ENCODE measurements at regions not wholly inside any gene's neighbourhood (a gene's known extent, or its start where the extent isn't known, plus 50 kb on each side); places are given as distances from the start of the nearest gene placed in this dataset.
"Not testable (repeated sequence)": the region's sequence is repeated elsewhere in the genome, so short reads cannot be mapped to it uniquely, and the experiment has no call there.

GRCh38 chr14:23861666-23862065 lies 91.9 kb upstream of the DHRS4 start:
- no peak for DNase-seq (ENCODE audit: low spot score)

- DNase-seq (ENCODE audit: low spot score), result no peak
Measured at GRCh38 chr14:23862513-23862912, 91.1 kb upstream of the DHRS4 start.

GRCh38 chr14:23863836-23864235 lies 89.7 kb upstream of the DHRS4 start:
- no peak for DNase-seq (ENCODE audit: low spot score)

- no peak for DNase-seq (ENCODE audit: low spot score)
Measured at GRCh38 chr14:23864259-23864658, 89.3 kb upstream of the DHRS4 start.

- no peak for DNase-seq (ENCODE audit: low spot score)
Measured at GRCh38 chr14:23864861-23865260, 88.7 kb upstream of the DHRS4 start.

GRCh38 chr14:23865502-23865901 lies 88.1 kb upstream of the DHRS4 start:
- DNase-seq (ENCODE audit: low spot score), result no peak

GRCh38 chr14:23866269-23866668 lies 87.3 kb upstream of the DHRS4 start:
- DNase-seq (ENCODE audit: low spot score), result no peak

- no peak for DNase-seq (ENCODE audit: low spot score)
Measured at GRCh38 chr14:23869078-23869719, 84.4 kb upstream of the DHRS4 start.

GRCh38 chr14:23876160-23876750 lies 77.3 kb upstream of the DHRS4 start:
- no peak for DNase-seq (ENCODE audit: low spot score)

- DNase-seq (ENCODE audit: low spot score), result no peak
Measured at GRCh38 chr14:23877111-23877510, 76.5 kb upstream of the DHRS4 start.

GRCh38 chr14:23877538-23878180 lies 75.9 kb upstream of the DHRS4 start:
- DNase-seq (ENCODE audit: low spot score), result no peak

GRCh38 chr14:23881282-23881681 lies 72.3 kb upstream of the DHRS4 start:
- DNase-seq (ENCODE audit: low spot score), result no peak

GRCh38 chr14:23883684-23884540 lies 69.7 kb upstream of the DHRS4 start:
- no peak for DNase-seq (ENCODE audit: low spot score)

GRCh38 chr14:23884541-23884904 lies 69.0 kb upstream of the DHRS4 start:
- no peak for DNase-seq (ENCODE audit: low spot score)

- DNase-seq (ENCODE audit: low spot score), result no peak
Measured at GRCh38 chr14:23887536-23887935, 66.0 kb upstream of the DHRS4 start.

GRCh38 chr14:23891717-23892116 lies 61.9 kb upstream of the DHRS4 start:
- not testable (repeated sequence) for DNase-seq (ENCODE audit: low spot score)

- DNase-seq (ENCODE audit: low spot score), result not testable (repeated sequence)
Measured at GRCh38 chr14:23892289-23892688, 61.3 kb upstream of the DHRS4 start.

GRCh38 chr14:23894362-23895052 lies 59.1 kb upstream of the DHRS4 start:
- no peak for DNase-seq (ENCODE audit: low spot score)

GRCh38 chr14:23895053-23895419 lies 58.5 kb upstream of the DHRS4 start:
- no peak for DNase-seq (ENCODE audit: low spot score)

- DNase-seq (ENCODE audit: low spot score), result peak; percentile 10
Measured at GRCh38 chr14:23895480-23895879, 58.1 kb upstream of the DHRS4 start.

- DNase-seq (ENCODE audit: low spot score), result no peak
Measured at GRCh38 chr14:23896609-23897153, 56.9 kb upstream of the DHRS4 start.

- DNase-seq (ENCODE audit: low spot score), result not testable (repeated sequence)
Measured at GRCh38 chr14:23897291-23897690, 56.3 kb upstream of the DHRS4 start.
